Activated naive CD4-positive, alpha-beta T cell treated with anti-CD3 and anti-CD28 coated beads, Interleukin-2, amount 10 ng/mL, durations not matched to agents 7 days and 5 days (primary cell): ENCODE measurements at regions not wholly inside any gene's neighbourhood (a gene's known extent, or its start where the extent isn't known, plus 50 kb on each side); places are given as distances from the start of the nearest gene placed in this dataset.

Experiments used
- CTCF ChIA-PET: fragments of 350-600 bp; sonication (Branson Sonifier 250); formaldehyde crosslinking; loops from one replicate; lab custom pipeline; 2021; ENCODE audit warnings: antibody characterized with exemption; lab: Charles Lee
- DNase-seq: peaks from one replicate; pipeline ENCODE4 v3.0.0-alpha.2; 2020
- H3K27ac Mint-ChIP-seq: one replicate; pipeline ENCODE4 v1.8.0; 2021; ENCODE audit warnings: mild to moderate bottlenecking, moderate library complexity, mixed read lengths
- H3K27me3 Mint-ChIP-seq: one replicate; pipeline ENCODE4 v1.8.0; 2021; ENCODE audit warnings: mild to moderate bottlenecking, mixed read lengths
- H3K36me3 Mint-ChIP-seq: one replicate; pipeline ENCODE4 v1.8.0; 2021; ENCODE audit warnings: mixed read lengths
- H3K4me1 Mint-ChIP-seq: one replicate; pipeline ENCODE4 v1.8.0; 2021; ENCODE audit warnings: mixed read lengths
- H3K4me3 Mint-ChIP-seq: one replicate; pipeline ENCODE4 v1.8.0; 2021; ENCODE audit warnings: mild to moderate bottlenecking, moderate library complexity, mixed read lengths
- H3K9me3 Mint-ChIP-seq: one replicate; pipeline ENCODE4 v1.8.0; 2021; ENCODE audit warnings: mixed read lengths

- Mint-ChIP-seq H3K27me3 (no peaks in the 10 kb centered on the region), H3K36me3 (no peaks in the 10 kb centered on the region), H3K4me3 (no peak overlapping the region), H3K27ac (no peak overlapping the region), H3K4me1 (no peaks in the 10 kb centered on the region), H3K9me3 (no peaks in the 10 kb centered on the region)
- CTCF ChIA-PET, result no interaction called here
- DNase-seq, result no peak
Measured at GRCh38 chr11:96652516-96652915, 262.7 kb downstream of the JRKL start.

DNA sequence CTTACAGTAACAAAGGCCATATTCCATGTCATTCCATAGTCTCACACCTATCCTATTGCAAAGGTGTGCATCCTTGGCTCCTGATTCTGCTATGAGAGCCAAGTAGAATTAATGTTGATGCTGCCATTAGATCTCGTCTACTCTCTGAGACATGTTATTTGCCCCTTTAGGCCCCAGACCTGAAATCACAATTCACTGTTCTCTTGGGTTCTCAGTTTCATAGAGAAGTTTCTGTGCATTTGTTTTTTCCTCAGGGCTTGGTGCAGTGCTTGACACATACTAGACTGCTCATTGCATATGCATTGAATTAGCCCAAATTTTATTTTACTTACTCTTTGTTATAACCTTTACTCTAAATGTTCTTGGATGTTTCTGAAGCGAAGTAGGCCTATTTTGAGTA, 265.7 kb downstream of the JRKL start:
- Mint-ChIP-seq H3K36me3 (no peaks in the 10 kb centered on the region), H3K4me1 (no peaks in the 10 kb centered on the region), H3K9me3 (no peaks in the 10 kb centered on the region), H3K27ac (no peak overlapping the region), H3K27me3 (no peaks in the 10 kb centered on the region), H3K4me3 (no peak overlapping the region)
- no peak for DNase-seq
- CTCF ChIA-PET, result no interaction called here

DNA sequence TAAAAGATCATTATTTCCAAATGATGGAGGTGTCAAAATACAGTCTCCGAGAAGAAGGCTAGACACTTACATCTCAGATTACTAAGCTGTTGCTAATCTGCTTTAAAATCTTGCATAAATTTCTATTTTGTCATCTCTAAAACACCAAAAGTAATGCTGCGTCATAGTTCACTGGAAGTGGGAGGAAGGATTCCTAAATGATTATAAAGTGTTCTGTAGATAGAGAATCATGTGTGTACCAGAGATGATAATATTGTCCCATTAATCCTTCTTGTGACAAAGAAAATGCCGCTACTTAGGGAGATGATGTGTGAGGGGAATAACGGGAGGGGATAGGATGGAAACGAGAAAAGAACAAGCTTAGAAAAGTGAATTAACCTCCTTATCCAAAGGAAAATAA, 268.6 kb downstream of the JRKL start:
- Mint-ChIP-seq H3K4me1 (no peaks in the 10 kb centered on the region), H3K27ac (no peak overlapping the region), H3K4me3 (no peak overlapping the region), H3K9me3 (no peaks in the 10 kb centered on the region), H3K36me3 (no peaks in the 10 kb centered on the region), H3K27me3 (no peaks in the 10 kb centered on the region)
- CTCF ChIA-PET, result no interaction called here
- DNase-seq, result no peak

DNA sequence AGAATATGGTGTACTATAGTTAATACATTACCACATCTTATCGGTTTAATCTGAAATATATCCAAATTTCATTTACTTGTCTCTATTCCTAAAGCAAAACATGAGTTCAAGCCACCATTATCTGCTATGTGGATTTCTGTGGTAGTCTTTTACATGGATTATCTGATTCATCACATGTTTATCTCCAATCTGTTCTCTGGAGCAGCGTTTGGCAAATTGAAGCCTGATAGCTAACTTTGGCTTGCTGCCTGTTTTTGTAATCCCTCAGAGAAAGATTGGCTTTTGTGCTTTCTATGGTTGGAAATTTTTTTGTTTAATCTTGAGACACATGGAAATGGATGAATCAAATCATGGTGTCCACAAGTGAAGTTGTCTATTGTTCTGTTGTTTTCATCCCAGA, 274.3 kb downstream of the JRKL start:
- CTCF ChIA-PET, result no interaction called here

DNA sequence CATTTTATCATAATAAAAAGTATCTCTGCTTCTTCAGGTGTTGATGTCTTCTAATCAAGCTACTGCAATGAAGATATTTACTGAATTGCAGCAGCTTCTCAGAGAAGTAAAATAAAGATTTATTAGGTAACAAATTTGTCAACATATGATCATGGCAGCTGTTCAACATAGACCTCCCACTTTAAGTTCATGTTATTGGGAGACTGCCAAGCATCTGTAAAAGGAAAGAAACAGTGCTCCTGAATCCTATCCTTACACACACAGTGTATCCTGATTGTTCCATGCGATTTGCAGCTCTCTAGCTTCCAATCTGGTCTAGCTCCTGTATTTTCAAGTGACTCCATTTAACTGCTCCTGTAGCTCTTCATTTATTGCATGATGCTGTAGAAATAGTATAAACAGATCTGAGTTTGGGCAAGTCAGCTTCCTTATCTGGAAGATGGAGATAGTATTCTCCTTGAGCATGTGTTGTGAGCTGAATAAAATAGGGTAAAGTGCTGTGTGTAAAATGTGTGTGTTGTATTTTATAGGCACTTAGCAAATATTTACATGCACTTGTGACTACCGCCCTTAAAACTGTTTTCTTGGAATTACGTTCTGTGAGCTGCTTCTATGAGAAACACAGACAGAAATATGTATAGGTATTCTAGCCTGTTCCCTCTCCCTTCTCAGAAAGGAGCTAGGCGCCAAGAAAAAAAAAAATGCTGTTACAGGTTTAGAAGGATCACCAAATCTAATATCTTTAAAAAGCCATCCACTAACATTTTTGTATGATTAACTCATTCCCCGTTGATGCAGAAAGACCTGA, 290.6 kb downstream of the JRKL start:
- CTCF ChIA-PET, result no interaction called here
- H3K4me3 Mint-ChIP-seq, result no peak overlapping the region
- no peaks in the 10 kb centered on the region for H3K9me3 Mint-ChIP-seq
- DNase-seq, result no peak
- H3K27me3 Mint-ChIP-seq, result no peaks in the 10 kb centered on the region
- H3K27ac Mint-ChIP-seq, result no peak overlapping the region
- H3K4me1 Mint-ChIP-seq, result no peaks in the 10 kb centered on the region
- H3K36me3 Mint-ChIP-seq, result no peaks in the 10 kb centered on the region

More for the DNA sequence above, 274.3 kb downstream of the JRKL start:
- Mint-ChIP-seq H3K36me3 (no peaks in the 10 kb centered on the region), H3K4me1 (no peaks in the 10 kb centered on the region), H3K4me3 (no peak overlapping the region), H3K27ac (no peak overlapping the region), H3K27me3 (no peaks in the 10 kb centered on the region), H3K9me3 (no peaks in the 10 kb centered on the region)
- DNase-seq, result no peak

DNA sequence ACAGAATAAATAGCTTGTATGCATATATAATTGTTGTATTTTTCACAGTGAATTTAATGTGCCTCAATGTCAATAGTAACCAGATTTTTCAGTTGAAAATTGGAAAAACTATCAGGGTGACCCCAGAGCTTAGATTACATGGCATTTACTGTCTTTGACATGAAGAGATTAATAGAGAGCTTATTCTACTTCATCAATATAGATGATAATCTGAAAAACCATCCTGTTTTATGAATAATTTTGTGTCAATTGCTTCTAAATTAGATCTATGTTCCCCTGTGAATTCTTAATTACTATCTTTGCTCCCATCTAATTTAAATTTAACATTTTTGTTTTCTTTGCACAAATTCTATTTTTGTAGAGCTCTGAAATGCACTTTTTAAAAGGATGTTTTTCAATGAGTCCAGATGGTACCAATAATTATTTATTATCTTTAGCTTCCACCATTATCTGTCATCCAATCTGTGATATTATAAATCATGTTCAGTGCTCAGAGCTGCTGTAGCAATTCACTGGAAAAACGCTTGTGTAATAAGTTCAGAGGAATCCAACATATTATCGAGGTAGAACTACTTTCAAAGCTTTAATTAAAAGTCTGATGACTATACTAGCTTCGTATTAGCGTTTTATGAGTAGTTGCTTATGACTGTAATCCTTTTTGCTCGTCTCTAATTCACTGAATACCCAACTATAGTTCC, 291.4 kb downstream of the JRKL start:
- no peak for DNase-seq
- Mint-ChIP-seq H3K27me3 (no peaks in the 10 kb centered on the region), H3K4me1 (no peaks in the 10 kb centered on the region), H3K4me3 (no peak overlapping the region), H3K27ac (no peak overlapping the region), H3K36me3 (no peaks in the 10 kb centered on the region), H3K9me3 (no peaks in the 10 kb centered on the region)
- CTCF ChIA-PET, result no interaction called here

- Mint-ChIP-seq H3K4me1 (no peaks in the 10 kb centered on the region), H3K36me3 (no peaks in the 10 kb centered on the region), H3K9me3 (peaks cover 2% of the 10 kb centered on the region), H3K27me3 (no peaks in the 10 kb centered on the region), H3K27ac (no peak overlapping the region), H3K4me3 (no peak overlapping the region)
- no peak for DNase-seq
- CTCF ChIA-PET, result no interaction called here
Measured at GRCh38 chr11:96694338-96694737, 304.5 kb downstream of the JRKL start.

GRCh38 chr11:96696731-96697130, 306.9 kb downstream of the JRKL start:
- CTCF ChIA-PET, result no interaction called here
- Mint-ChIP-seq H3K4me1 (no peaks in the 10 kb centered on the region), H3K4me3 (no peak overlapping the region)

GRCh38 chr11:96697466-96697865, 307.7 kb downstream of the JRKL start:
- no peak overlapping the region for H3K27ac Mint-ChIP-seq
- no peaks in the 10 kb centered on the region for H3K36me3 Mint-ChIP-seq
- H3K27me3 Mint-ChIP-seq, result no peaks in the 10 kb centered on the region
- DNase-seq, result no peak
- no peak overlapping the region for H3K4me3 Mint-ChIP-seq
- H3K9me3 Mint-ChIP-seq, result peaks cover 3% of the 10 kb centered on the region
- CTCF ChIA-PET, result no interaction called here
- H3K4me1 Mint-ChIP-seq, result no peaks in the 10 kb centered on the region

More at GRCh38 chr11:96696731-96697130, 306.9 kb downstream of the JRKL start:
- no peak for DNase-seq
- Mint-ChIP-seq H3K9me3 (peaks cover 3% of the 10 kb centered on the region), H3K27me3 (no peaks in the 10 kb centered on the region), H3K27ac (no peak overlapping the region), H3K36me3 (no peaks in the 10 kb centered on the region)

GRCh38 chr11:96704847-96705246, 315.0 kb downstream of the JRKL start:
- Mint-ChIP-seq H3K4me3 (no peak overlapping the region), H3K9me3 (no peaks in the 10 kb centered on the region), H3K36me3 (no peaks in the 10 kb centered on the region), H3K4me1 (no peaks in the 10 kb centered on the region), H3K27me3 (no peaks in the 10 kb centered on the region), H3K27ac (no peak overlapping the region)
- CTCF ChIA-PET, result no interaction called here
- DNase-seq, result no peak

DNA sequence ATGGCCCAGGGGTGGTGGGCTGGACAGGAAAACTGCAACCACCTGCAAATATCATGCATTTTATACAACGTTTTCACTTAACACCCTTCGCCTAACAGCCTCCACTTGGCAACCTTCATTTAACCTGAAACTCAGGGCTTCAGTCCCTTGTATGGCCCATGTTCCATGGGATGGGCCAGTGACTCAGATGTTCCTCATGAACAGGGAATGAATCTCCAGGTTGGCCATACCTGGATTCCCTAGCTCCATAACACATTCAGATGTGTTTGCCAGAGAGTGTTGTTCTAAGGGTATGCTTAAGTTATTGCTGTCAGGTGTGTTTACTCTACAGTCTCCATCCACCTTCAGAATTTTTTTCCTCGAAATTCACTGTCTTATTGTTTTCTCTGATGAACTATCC, 316.9 kb downstream of the JRKL start:
- Mint-ChIP-seq H3K9me3 (no peaks in the 10 kb centered on the region), H3K36me3 (no peaks in the 10 kb centered on the region), H3K27me3 (no peaks in the 10 kb centered on the region), H3K27ac (no peak overlapping the region), H3K4me1 (no peaks in the 10 kb centered on the region), H3K4me3 (no peak overlapping the region)
- no peak for DNase-seq
- CTCF ChIA-PET, result no interaction called here

GRCh38 chr11:96707273-96707672, 317.5 kb downstream of the JRKL start:
- Mint-ChIP-seq H3K36me3 (no peaks in the 10 kb centered on the region), H3K9me3 (no peaks in the 10 kb centered on the region), H3K27ac (no peak overlapping the region), H3K27me3 (no peaks in the 10 kb centered on the region), H3K4me3 (no peak overlapping the region), H3K4me1 (no peaks in the 10 kb centered on the region)
- no peak for DNase-seq
- CTCF ChIA-PET, result no interaction called here

- H3K9me3 Mint-ChIP-seq, result no peaks in the 10 kb centered on the region
- H3K36me3 Mint-ChIP-seq, result no peaks in the 10 kb centered on the region
- no peak for DNase-seq
- no peaks in the 10 kb centered on the region for H3K27me3 Mint-ChIP-seq
- CTCF ChIA-PET, result no interaction called here
- no peak overlapping the region for H3K27ac Mint-ChIP-seq
- H3K4me3 Mint-ChIP-seq, result no peak overlapping the region
- no peaks in the 10 kb centered on the region for H3K4me1 Mint-ChIP-seq
Measured at GRCh38 chr11:96708219-96708878, 318.5 kb downstream of the JRKL start.

- Mint-ChIP-seq H3K27ac (no peak overlapping the region), H3K4me1 (no peaks in the 10 kb centered on the region), H3K9me3 (no peaks in the 10 kb centered on the region), H3K27me3 (no peaks in the 10 kb centered on the region), H3K4me3 (no peak overlapping the region), H3K36me3 (no peaks in the 10 kb centered on the region)
- DNase-seq, result no peak
- CTCF ChIA-PET, result no interaction called here
Measured at GRCh38 chr11:96713301-96713700, 323.5 kb downstream of the JRKL start.

DNA sequence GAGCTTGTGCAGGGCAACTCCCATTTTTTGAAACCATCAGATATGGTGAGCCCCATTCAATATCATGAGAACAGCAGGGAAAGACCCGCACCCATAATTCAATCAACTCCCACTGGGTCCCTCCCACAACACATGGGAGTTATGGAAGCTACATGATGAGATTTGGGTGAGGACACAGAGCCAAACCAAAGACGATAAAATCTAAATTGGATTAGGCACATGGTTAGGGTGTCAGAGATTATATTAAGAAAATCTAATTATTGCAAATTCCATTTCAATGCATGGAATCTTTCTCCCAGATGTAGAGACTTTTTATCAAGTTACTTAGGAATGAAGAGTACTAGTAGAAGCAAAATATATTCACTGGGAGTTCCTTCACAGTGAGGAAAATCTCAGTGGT, 324.9 kb downstream of the JRKL start:
- CTCF ChIA-PET, result no interaction called here
- no peak overlapping the region for H3K27ac Mint-ChIP-seq
- H3K4me1 Mint-ChIP-seq, result no peaks in the 10 kb centered on the region
- H3K4me3 Mint-ChIP-seq, result no peak overlapping the region
- no peak for DNase-seq
- H3K27me3 Mint-ChIP-seq, result no peaks in the 10 kb centered on the region
- no peaks in the 10 kb centered on the region for H3K9me3 Mint-ChIP-seq
- H3K36me3 Mint-ChIP-seq, result no peaks in the 10 kb centered on the region
